Panc1 (cell line): ENCODE measurements at regions not wholly inside any gene's neighbourhood (a gene's known extent, or its start where the extent isn't known, plus 50 kb on each side); places are given as distances from the start of the nearest gene placed in this dataset.

ENCODE experiments used
- ATAC-seq: fragments of 200-7000 bp; cut with Tn5 transposase; 2 replicates; pipeline ENCODE4 v1.9.1; 2020; ENCODE audit warnings: mild to moderate bottlenecking, moderate library complexity
- BruUV-seq: library from RNA; stranded (reverse); fragments of 400-500 nt; replicated peaks from 2 replicates; lab custom pipeline; 2021; lab: Mats Ljungman, UMichigan
- CTCF ChIA-PET: fragments of 300-600 bp; sonication (Branson Sonifier 250); formaldehyde crosslinking; loops from one replicate; lab custom pipeline; 2022; ENCODE audit warnings: antibody characterized with exemption; lab: Charles Lee
- POLR2A ChIA-PET: fragments of 300-600 bp; sonication (Branson Sonifier 250); formaldehyde crosslinking; loops from one replicate; lab custom pipeline; 2022; ENCODE audit warnings: antibody characterized with exemption; lab: Charles Lee
- DNase-seq: peaks from one replicate; pipeline ENCODE4 v3.0.0-alpha.2; 2010; ENCODE audit warnings: low read depth, low spot score
- H3K27ac ChIP-seq: 2 replicates; pipeline ENCODE4 v1.5.1; 2011; ENCODE audit warnings: mild to moderate bottlenecking, low read length, inconsistent platforms
- H3K27me3 ChIP-seq: fragments of 200-500 bp; sonication (Bioruptor generic); 2 replicates; pipeline ENCODE4 v1.6.0; 2014; ENCODE audit warnings: low read length, inconsistent platforms; ENCODE audit not compliant: control insufficient read depth, insufficient read depth
- H3K36me3 ChIP-seq: fragments of 200-500 bp; sonication (Bioruptor generic); 2 replicates; pipeline ENCODE4 v1.5.1; 2014; ENCODE audit warnings: inconsistent platforms, mild to moderate bottlenecking, low read length, moderate library complexity; ENCODE audit not compliant: control insufficient read depth, insufficient read depth
- H3K4me1 ChIP-seq: 2 replicates; pipeline ENCODE4 v1.5.1; 2011; ENCODE audit warnings: inconsistent platforms, mild to moderate bottlenecking, low read length, moderate library complexity; ENCODE audit not compliant: control insufficient read depth, insufficient read depth
- H3K4me3 ChIP-seq, 2 experiments: 2 replicates each; pipeline ENCODE4 v1.5.1; 2011 to 2012; ENCODE audit warnings: low read depth in 2 of 2, low read length in 2 of 2, mild to moderate bottlenecking in 2 of 2, inconsistent platforms in 1 of 2, moderate library complexity in 1 of 2
- H3K9me3 ChIP-seq: fragments of 200-500 bp; sonication (Bioruptor generic); 2 replicates; pipeline ENCODE4 v1.5.1; 2014; ENCODE audit warnings: low read depth, mild to moderate bottlenecking, inconsistent platforms, low read length, moderate library complexity; ENCODE audit not compliant: control insufficient read depth, insufficient read depth
- CTCF ChIP-seq: fragments of 450-650 bp; IDR thresholded peaks from 2 replicates; pipeline ENCODE4 v1.5.1; 2017; ENCODE audit warnings: mild to moderate bottlenecking
- POLR2AphosphoS5 ChIP-seq: IDR thresholded peaks from 2 replicates; pipeline ENCODE4 v1.6.1; 2012; ENCODE audit warnings: mild to moderate bottlenecking, low read depth, low read length, moderate library complexity
- REST ChIP-seq, 2 experiments: IDR thresholded peaks; 2 replicates each; pipeline ENCODE4 v1.6.1; 2011 to 2012; ENCODE audit warnings: low read depth in 2 of 2, control low read depth in 1 of 2, low read length in 1 of 2, mild to moderate bottlenecking in 1 of 2, moderate library complexity in 1 of 2; ENCODE audit not compliant: insufficient read depth in 1 of 2
- SIN3A ChIP-seq: IDR thresholded peaks from 2 replicates; pipeline ENCODE4 v1.6.1; 2012; ENCODE audit warnings: low read depth, mild to moderate bottlenecking, low read length, moderate library complexity, borderline replicate concordance; ENCODE audit not compliant: insufficient read depth
- TCF7L2 ChIP-seq: IDR thresholded peaks from 2 replicates; pipeline ENCODE4 v1.6.1; 2011; ENCODE audit warnings: mild to moderate bottlenecking, low read depth, low read length, inconsistent platforms
- in situ Hi-C: cut with HindIII; loops from 2 replicates; pipeline ENCODE4 v1.10.0; 2016; ENCODE audit warnings: low sequenced_read_pairs, low pct_unique_long_range_greater_than_20kb
- intact Hi-C: fragments of 100-400 bp; cut with micrococcal nuclease; formaldehyde crosslinking; loops from one replicate; pipeline ENCODE4 v1.10.0; 2022; ENCODE audit not compliant: unreplicated experiment

DNA sequence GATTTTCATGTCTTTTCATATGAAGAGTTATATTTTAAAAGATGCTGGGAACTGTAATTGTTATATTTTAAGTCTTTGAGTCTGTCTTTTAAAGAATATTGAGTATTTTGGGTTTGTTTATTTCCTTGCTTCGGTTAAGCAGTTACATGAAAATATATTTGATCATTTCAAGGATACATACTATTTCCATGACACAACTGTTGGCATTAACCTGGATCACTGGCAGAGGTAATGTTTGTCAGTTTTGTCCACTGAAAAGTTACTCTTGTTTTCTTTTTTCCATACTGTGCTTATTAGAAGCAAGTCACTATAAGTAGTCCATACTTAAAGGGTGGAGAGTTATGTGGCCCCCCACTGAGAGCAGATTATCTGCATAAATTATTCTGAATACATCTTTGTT, 1142.0 kb upstream of the TMEFF2 start:
- Histone ChIP-seq H3K9me3 (no peaks in the 10 kb centered on the region), H3K4me1 (no peaks in the 10 kb centered on the region), H3K27ac (no peak overlapping the region), H3K4me3 (no peak overlapping the region), H3K36me3 (no peaks in the 10 kb centered on the region), H3K27me3 (no peaks in the 10 kb centered on the region)
- no peak for DNase-seq
- TF ChIP-seq SIN3A = no peak
- no peak for TF ChIP-seq CTCF
- TF ChIP-seq TCF7L2 = no peak
- TF ChIP-seq REST (IDR thresholded peaks at IDR 0.05; ENCODE audit: insufficient read depth in 1 of 2, low read depth in 2 of 2, low read length in 1 of 2) = no peak
- no peak for TF ChIP-seq POLR2AphosphoS5
- CTCF ChIA-PET = no interaction called here
- intact Hi-C loops = no loop called here
- no TSS peak for BruUV-seq
- in situ Hi-C loops = no loop called here
- ATAC-seq = no peak
- POLR2A ChIA-PET = no interaction called here

- POLR2A ChIA-PET = no interaction called here
- DNase-seq (no peak), ATAC-seq (no peak)
- no peaks in the 10 kb centered on the region for H3K36me3 ChIP-seq
- H3K27me3 ChIP-seq = no peaks in the 10 kb centered on the region
- in situ Hi-C loops (no loop called here), intact Hi-C loops (no loop called here)
- no peak overlapping the region for H3K27ac ChIP-seq
- no peak overlapping the region for H3K4me3 ChIP-seq
- CTCF ChIA-PET = no interaction called here
- H3K4me1 ChIP-seq = no peaks in the 10 kb centered on the region
- no peaks in the 10 kb centered on the region for H3K9me3 ChIP-seq
- TF ChIP-seq CTCF = no peak
- no peak for TF ChIP-seq REST (IDR thresholded peaks at IDR 0.05; ENCODE audit: insufficient read depth in 1 of 2, low read depth in 2 of 2, low read length in 1 of 2)
- no peak for TF ChIP-seq SIN3A
- TF ChIP-seq POLR2AphosphoS5 = no peak
- no peak for TF ChIP-seq TCF7L2
- no TSS peak for BruUV-seq
These were observed 1139.7 kb upstream of the TMEFF2 start for GRCh38 chr2:193334401-193334800.
